Left colon (tissue), 2 donors: ENCODE measurements at regions not wholly inside any gene's neighbourhood (a gene's known extent, or its start where the extent isn't known, plus 50 kb on each side); places are given as distances from the start of the nearest gene placed in this dataset.

Experiments
- ATAC-seq: fragments of 200-7000 bp; cut with Tn5 transposase; one replicate; pipeline ENCODE4 v1.9.1; 2020; ENCODE audit warnings: mild to moderate bottlenecking, moderate library complexity
- DNase-seq, 2 donors: peaks; one replicate each; pipeline ENCODE4 v3.0.0-alpha.2; 2020
- intact Hi-C, 2 donors: fragments of 100-400 bp; cut with DNase I in 1 of 2; cut with micrococcal nuclease in 1 of 2; formaldehyde crosslinking; loops; one replicate each; pipeline versions ENCODE4 v1.11.2 to v1.14.0; 2022; cut with DNase I, micrococcal nuclease
- donor health status: DM: no; HTN: no; CAD: no.
- donor health status: DM: yes; HTN: yes; CAD: no.

DNA sequence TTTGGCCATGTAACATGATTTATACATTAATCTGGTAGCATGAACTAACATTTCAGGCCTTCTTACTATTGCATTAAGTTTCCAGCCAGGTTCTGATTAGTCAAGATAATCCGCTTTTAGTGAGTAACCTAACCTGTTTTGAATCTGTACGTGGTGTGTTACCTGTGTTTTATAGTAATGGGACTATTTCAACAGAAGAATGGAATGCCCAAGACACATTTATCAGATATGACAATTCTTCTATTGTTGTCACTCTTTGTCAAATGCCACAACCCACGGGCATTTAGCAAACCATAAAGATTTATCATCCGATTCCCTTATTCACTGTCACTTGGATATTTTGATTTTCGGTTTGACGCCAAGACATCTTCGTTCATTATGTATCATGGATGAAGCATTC is 117.9 kb downstream of the ETAA1 start:
- ATAC-seq, result no peak
- no peak for DNase-seq
- intact Hi-C loops, result no loop called here

DNA sequence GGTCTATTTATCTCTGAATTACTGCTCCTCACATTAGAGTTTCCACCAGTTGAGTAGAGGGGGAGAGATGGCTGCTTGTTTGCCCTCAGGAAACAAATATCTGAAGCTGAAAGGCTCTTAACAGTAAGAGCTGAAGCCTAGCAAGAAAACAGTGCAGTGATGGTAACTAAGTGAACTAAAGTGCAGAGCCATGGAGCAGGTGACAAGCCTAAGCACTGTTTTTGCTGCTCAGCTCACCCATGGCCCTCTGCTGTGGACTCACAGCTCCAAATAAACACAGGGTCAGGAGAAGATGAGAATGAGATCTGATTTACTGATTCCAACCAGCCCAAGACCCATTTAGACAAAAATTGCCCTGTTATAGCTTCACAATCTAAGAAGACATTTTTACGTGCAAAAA is 118.4 kb downstream of the ETAA1 start:
- intact Hi-C loops, result no loop called here
- peak; percentile 33 for ATAC-seq
- no peak for DNase-seq

DNA sequence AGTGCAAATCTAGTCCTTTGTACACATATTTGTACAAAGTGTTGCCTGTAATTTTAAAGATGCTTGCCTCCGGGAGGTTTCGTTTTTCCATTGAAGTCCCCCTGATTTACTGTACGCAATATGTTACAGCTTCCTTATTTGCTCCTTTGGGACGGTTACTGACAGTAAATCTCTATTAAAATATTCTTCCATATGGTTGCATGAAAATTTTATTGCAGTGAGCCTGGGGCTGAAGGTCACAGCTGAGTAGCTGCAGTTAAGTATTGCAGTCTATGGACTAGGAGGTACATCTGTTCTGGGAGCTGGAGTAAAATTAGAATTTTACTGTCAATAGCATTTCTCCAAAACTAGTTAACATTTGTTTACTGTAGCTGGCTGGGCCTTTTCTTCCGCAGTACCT is 119.2 kb downstream of the ETAA1 start:
- DNase-seq, result peak; percentile 15 to 31

DNA sequence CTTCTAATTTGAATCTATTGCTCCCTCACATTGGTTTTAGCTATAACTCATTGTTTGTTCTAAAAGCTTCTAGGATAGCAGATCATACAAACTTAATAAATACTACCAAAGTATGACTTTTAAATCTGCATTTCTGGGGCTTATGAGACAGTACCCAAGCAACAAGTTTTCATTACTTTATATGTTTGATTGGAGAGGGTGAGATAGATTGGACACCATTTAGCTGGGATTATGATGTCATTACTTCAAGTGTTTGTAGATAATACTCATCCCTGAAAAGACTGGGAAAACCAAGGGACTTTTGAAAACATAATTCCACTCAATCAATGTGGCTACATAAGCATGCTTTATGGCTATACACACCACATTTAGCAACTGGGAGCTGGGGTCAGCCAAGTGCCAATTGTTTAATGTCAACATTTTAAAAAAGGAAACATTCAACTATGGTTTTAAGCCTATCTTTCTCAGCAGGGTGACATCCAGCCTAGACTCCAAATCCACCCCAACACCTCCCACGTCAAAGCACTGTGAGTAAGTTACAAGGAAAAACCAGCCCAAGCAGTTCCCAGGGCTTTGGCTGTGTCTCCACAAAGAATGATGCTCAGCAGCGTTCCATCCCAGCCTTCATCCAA is 119.9 kb downstream of the ETAA1 start:
- intact Hi-C loops, result no loop called here
- ATAC-seq, result no peak
- no peak for DNase-seq

More for the DNA sequence above, 119.2 kb downstream of the ETAA1 start:
- ATAC-seq, result peak; percentile 98
- intact Hi-C loops, result no loop called here

DNA sequence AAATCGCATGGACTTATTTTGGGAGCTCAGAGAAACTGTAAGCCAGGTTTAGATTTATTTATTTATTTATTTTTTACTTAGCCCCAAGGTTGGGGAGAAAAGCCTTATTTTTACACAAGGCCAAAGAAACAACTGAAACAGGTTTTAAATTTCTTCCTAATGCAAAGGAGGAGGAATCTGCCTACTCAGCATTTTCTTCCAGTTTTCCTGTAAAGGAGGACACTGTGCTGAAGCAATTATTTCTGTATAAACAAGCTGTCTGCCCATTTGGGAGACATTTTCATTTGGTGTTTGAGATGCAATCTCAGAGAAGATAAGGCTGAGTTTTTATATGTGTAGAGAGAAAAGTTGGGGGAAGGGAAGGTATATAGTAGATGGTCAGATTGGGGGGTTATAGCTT is 125.0 kb downstream of the ETAA1 start:
- no peak for ATAC-seq
- no peak for DNase-seq
- intact Hi-C loops, result no loop called here

DNA sequence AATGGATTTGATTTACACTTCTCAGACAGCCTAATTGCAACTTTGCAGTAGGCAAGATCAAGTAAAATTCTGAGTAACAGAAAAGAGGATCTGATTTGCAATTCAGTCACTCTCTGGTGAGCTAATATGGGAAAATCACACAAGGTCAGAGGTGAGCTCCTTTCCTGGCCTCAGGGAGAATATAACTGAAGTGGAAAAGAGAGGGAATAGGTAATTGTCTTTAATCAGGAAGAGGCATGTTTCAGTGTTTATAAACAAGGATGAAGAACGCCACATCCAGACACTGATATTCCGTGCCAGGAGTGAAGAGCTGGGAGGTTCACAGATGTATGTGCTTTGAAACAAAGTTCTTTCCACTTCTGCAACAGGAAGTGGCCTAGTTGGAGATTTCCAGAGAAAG is 127.1 kb downstream of the ETAA1 start:
- no peak for ATAC-seq
- intact Hi-C loops, result no loop called here
- no peak for DNase-seq

DNA sequence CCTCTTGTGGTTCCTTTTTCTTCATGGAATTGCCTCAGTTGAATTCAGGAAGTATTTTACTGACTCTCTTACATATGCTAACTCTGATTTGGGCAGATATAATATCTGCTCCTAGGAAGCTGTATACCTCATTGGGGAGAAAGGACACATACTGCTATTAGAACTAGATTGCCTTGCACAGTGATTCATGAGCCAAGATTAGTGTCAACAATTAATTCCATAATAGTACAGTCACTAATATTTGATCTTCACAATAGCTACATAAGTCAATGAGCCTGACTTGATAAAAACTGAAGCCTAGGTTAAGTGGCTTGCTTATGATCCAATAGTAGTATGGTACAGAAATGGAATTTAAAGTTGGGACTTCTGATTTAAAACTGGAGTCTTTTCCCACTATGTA is 127.6 kb downstream of the ETAA1 start:
- ATAC-seq, result no peak
- intact Hi-C loops, result no loop called here
- DNase-seq, result no peak

DNA sequence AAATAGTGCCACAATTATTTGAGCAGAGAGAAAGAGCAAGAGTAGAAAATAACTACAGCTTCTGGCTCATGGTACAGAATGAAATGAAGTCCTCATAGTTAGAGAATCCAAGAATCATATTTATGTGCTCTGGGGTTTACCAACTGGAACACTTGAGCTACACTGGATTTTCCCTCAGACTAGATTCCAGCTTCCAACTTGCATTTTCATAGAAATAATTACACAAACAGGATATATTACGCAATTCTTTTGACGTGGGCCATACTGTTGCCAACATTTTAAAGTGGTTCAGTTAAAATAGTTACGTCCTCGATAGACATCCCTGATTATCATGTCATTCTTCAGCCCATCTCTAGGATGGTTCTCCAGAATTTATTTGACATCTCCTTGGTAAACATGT is 129.2 kb downstream of the ETAA1 start:
- intact Hi-C loops, result no loop called here
- ATAC-seq, result no peak
- DNase-seq, result no peak

DNA sequence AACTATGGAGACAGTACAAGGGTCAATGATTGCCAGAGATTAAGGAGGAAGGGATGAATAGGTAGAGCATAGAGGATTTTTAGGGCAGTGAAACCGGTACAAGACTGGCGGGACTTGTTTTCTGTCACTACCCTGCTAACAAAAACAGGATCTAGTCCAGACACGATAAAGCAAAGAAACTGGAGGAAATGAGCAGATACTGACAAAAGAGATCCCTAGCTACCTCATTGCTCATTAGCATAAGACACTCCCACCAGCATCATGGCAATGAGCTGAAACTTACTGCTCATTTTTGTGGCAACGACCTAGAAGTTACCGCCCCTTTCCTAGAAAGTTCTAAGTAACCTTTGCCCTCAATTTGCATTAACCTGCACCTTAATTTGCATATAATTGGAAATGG is 131.2 kb downstream of the ETAA1 start:
- intact Hi-C loops, result no loop called here
- DNase-seq (no peak), ATAC-seq (no peak)

DNA sequence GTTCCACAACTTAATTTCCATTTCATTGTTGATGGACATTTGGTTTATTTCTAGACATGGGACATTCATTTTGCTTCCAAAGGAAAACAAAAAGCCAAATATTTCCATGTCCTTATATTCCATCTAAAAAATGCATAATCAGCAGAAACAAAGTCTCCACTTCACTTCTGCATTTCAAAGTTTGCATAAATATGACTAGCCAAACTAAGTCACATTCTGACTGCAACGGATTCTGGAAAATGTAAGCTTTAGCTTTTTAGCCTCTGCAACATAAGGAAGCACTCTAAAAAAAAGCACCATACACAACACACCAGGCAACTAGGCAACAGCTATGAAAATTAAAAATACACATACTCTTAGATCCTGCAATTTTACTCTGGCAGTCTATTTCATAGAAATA is 135.3 kb downstream of the ETAA1 start:
- DNase-seq, result no peak
- no peak for ATAC-seq
- intact Hi-C loops, result no loop called here

DNA sequence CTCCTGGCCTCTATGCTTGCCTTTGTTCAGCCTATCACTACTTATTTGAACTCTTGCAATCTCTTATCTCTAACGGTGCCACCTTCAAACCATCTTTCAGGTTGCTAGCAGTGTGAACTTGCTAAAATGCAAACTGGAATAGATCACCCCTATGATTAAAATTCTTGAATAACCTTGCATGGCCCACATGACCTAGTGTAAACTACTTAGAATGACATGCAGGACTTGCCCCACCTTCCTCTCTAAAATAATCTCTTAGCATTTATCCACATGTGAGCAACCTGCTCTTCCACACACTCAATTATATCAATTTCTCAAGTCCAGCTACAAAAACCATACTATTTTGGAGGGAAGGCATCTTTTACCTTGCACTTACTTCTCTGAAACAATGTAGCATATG is 137.6 kb downstream of the ETAA1 start:
- no peak for ATAC-seq
- no peak for DNase-seq
- intact Hi-C loops, result no loop called here

DNA sequence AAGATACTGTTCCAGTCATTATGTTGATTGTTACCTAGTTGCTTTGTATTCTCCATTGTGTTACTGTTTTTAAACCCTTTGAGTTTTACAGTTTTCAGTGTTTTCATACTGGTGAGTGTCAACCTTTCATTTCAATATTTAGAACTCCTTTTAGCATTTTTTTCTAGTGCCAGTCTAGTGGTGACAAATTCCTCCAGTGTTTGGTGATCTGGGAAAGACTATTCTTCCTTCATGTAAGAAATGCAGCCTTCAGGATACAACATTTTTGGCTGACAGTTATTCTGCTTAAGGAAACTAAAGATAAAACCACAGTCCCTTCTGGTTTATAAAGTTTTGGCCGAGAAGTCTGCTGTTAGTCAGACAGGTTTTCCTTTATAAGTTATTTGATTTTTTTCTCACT is 143.8 kb downstream of the ETAA1 start:
- ATAC-seq (no peak), DNase-seq (no peak)
- intact Hi-C loops, result no loop called here

DNA sequence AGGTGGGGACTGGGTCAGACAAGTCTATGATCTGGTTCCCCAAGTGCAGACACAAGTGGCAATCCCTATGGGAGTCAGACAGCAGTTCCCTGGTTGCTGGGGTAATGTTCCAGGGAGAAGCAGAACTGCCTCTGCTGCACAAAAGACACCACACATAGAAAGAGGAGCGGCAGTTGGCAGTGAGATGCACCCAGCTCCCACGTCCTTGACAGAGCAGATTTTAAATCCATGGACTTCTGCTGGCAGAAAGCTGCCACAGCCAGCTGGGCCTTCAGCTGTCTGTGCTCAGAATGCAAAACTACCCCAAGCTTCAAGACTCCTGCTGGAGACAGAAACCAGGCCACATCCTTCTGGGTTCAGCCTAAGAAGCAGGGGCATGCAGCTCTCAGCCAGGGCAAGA is 147.2 kb downstream of the ETAA1 start:
- ATAC-seq (no peak), DNase-seq (no peak)
- intact Hi-C loops, result no loop called here

DNA sequence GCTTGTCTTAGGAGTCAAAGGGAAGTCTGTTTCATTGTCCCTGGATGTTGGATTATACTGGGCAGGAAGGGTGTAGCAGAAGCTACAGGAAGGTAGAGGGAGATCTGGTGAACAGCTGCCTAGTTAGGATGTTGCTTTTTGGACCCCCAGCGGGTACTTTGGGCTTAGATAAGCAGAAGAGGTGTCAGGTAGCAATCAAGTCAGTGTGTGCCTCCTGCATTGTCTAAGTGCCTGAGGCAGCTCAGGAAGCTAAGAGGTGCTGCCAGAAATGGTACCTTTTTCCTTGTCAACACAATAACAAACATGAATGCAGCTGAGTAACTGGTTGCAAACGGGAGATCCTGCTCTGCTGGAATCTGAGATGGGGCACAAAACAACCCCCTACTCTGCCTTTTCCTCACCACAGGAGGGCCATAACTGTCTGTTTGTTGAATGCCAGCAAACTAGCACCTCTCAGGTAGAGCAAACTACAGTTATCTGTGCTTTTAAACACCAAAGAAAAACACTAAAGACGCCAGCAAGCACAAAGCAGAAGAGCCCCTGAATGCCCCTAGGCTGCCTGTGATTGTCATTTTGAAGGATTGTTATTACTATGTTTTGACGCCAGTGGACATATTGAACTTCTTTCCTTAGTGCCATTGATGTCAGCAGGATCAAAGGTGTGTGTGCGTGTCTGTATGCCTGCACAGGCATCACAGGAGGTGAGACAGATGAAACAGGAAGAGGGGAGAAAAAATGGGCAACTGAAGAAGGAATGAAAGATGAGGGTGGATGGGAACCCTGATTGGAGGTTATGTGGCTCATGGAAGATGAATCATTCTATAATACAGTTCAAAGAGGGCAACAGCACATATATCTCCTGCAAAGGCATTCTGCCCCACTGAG is 151.4 kb downstream of the ETAA1 start:
- no peak for DNase-seq
- intact Hi-C loops, result no loop called here
- ATAC-seq, result no peak

DNA sequence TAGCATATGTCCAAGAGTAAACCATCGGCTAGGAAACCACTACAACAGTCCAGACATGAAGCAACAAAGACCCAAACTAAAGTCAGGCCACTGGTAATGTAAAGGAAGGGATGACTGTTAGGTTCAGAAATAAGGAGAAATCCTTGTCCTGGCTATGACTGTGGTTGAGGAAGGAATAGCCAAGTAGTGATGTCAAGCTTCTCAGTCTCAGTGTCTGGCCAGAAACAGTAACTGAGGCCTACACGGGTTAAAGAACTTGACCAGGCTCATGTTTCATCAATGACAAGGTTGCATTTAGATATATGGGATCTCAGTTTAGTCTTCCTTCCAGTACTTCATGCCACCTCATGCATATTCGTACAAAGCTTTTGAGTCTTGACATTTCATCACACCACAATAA is 162.0 kb downstream of the ETAA1 start:
- ATAC-seq, result no peak
- intact Hi-C loops, result no loop called here
- no peak for DNase-seq

DNA sequence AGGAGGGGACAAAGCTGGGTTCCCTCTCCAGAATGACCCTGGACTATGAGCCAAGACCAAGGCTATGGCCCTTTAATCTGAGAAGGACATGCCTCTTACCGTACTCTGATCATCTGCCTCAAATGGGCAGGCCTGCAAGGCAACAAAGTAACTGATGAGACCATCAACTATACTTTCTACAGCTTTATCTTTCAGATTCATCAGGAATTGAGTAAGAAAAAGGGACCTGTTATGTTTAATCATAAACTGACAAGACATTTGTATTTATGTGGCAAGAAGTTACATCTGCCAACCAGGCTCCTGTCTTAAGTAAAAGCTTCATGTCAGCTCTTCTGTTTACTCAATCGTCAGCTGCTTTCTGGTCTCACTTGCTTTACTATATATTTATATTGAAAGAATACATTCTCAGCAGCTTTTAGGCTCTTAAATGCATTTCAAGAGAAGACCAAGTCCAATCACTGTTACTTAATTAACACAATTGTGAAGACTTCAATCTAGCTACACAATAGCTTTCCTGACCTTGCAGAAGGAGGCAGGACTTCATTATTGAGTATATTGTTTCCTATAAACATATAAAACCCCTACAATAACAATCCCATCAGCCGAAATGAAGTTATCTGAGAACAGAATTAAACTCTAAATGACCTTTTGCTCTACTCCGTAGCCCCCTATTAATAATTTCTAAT is 163.8 kb downstream of the ETAA1 start:
- DNase-seq (no peak), ATAC-seq (no peak)
- intact Hi-C loops, result no loop called here

DNA sequence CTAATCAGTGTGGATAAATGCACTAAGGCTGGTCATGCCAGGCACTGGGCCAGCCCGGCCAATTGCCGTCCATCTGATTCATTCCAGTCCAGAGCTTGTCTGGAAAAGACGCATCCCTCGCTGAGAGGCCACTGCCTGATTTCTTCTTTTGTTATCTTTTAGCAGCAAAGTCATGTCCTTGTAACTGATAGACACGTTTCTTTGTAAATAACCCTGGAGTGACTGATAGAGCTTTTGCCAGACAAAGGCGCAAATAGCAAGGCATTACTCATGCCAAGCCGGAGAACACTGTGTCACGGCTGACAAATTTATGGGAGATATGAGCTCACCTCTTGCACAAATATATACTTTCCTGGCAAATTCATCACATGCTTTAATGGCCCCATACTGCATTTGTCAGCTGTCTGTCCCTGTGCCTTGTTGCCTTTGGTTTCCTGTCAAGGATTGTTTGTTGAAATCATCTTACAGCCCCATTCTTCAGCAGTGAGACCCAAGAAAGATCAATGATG is 164.4 kb downstream of the ETAA1 start:
- ATAC-seq, result peak; percentile 59
- peak in 1 of 2 donors; percentile 7 for DNase-seq
- intact Hi-C loops, result no loop called here

DNA sequence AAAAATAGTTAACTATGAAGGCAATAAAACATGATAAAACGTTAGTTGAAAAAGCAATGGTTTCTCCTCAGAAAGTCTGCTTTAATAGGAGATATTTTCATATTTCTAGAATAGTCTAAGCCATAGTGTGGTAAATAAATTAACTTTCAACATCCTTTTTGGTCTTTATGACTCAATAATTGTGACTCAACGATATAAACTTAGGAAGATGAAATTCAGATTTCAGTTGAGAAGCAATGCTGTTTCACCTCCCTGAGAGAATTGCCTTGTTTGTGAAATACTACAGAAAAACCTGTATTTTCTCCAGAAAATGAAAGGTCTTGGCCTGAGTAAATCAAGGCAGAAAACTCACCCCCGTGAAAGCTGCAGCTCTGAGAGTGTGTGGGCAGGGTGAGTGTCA is 166.9 kb downstream of the ETAA1 start:
- intact Hi-C loops, result no loop called here
- DNase-seq (no peak), ATAC-seq (no peak)

DNA sequence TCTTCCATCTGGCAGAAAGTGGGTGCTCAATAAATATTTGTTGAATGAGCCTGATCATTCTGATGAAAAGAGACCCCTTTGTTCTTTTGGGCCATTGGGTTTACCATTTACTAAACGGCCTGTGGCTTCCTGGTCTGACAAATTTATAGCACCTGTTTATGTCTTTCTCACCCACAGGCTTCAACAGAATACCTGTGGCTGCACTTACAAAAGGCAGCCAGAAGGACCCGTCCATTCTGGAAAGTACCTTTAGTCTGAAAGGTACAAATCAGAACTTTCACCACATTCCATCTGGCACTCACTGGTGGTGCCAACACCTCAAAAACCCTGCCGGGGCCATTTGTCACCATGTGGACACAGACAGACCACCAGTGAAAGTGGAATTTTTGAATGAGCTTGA is 167.5 kb downstream of the ETAA1 start:
- intact Hi-C loops, result no loop called here
- DNase-seq (no peak), ATAC-seq (no peak)

DNA sequence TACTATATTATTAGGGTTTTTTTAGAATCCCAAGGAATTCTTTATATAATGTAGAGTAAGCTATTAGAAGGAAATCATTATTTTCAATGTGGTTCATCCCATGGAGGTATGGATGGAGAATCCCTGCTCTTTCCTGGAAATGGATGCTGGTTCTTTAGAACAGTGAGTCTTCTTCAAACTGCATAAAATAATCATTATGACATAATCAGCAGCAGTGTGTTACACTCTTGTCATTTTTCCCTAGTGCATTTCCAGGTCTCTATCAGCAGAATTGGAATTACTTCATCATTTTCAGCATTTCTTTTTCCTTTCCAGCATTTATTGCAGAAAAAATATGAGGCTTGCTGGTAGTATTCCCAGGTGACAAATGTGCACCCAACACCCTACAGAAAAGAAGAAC is 168.1 kb downstream of the ETAA1 start:
- DNase-seq (no peak), ATAC-seq (no peak)
- intact Hi-C loops, result no loop called here
